BE2C (cell line): ENCODE measurements at regions not wholly inside any gene's neighbourhood (a gene's known extent, or its start where the extent isn't known, plus 50 kb on each side); places are given as distances from the start of the nearest gene placed in this dataset.

Source experiments
- DNase-seq: peaks from one replicate; pipeline ENCODE4 v3.0.0-alpha.2; 2020
- H3K27me3 ChIP-seq: fragments of 250-450 bp; sonication (Bioruptor Pico); 2 replicates; pipeline ENCODE4 v1.5.1; 2020; ENCODE audit warnings: mild to moderate bottlenecking
- H3K36me3 ChIP-seq: fragments of 250-450 bp; sonication (Bioruptor Pico); 2 replicates; pipeline ENCODE4 v1.5.1; 2020; ENCODE audit warnings: mild to moderate bottlenecking
- H3K4me1 ChIP-seq: fragments of 250-450 bp; sonication (Bioruptor Pico); 2 replicates; pipeline ENCODE4 v1.5.1; 2020
- H3K4me3 ChIP-seq: 2 replicates; pipeline ENCODE4 v1.5.1; 2011; ENCODE audit warnings: low read depth, low read length
- H3K9me3 ChIP-seq: fragments of 250-450 bp; sonication (Bioruptor Pico); 2 replicates; pipeline ENCODE4 v1.5.1; 2020
- CTCF ChIP-seq: IDR thresholded peaks from 2 replicates; pipeline ENCODE4 v1.5.1; 2012; ENCODE audit warnings: mild to moderate bottlenecking, low read depth, low read length

GRCh38 chr11:31968461-31969358 lies 122.2 kb upstream of the RCN1 start:
- no peak for TF ChIP-seq CTCF
- H3K27me3 ChIP-seq, result 0 out of 2 replicates have a peak, but pooled peaks cover 3% of the 10 kb centered on the region
- no peaks in the 10 kb centered on the region for H3K9me3 ChIP-seq
- H3K4me1 ChIP-seq, result 0 out of 2 replicates have a peak, but pooled peaks cover 2% of the 10 kb centered on the region
- no peak overlapping the region for H3K4me3 ChIP-seq
- H3K36me3 ChIP-seq, result no peaks in the 10 kb centered on the region
- DNase-seq, result peak; percentile 65

GRCh38 chr11:31967404-31968130 lies 123.3 kb upstream of the RCN1 start:
- Histone ChIP-seq H3K4me1 (0 out of 2 replicates have a peak, but pooled peaks cover 2% of the 10 kb centered on the region), H3K36me3 (no peaks in the 10 kb centered on the region), H3K27me3 (0 out of 2 replicates have a peak, but pooled peaks cover 3% of the 10 kb centered on the region), H3K4me3 (no peak overlapping the region), H3K9me3 (no peaks in the 10 kb centered on the region)
- TF ChIP-seq CTCF, result no peak
- no peak for DNase-seq

GRCh38 chr11:31966846-31967245 lies 124.0 kb upstream of the RCN1 start:
- no peak for TF ChIP-seq CTCF
- Histone ChIP-seq H3K9me3 (no peaks in the 10 kb centered on the region), H3K36me3 (no peaks in the 10 kb centered on the region), H3K4me1 (0 out of 2 replicates have a peak, but pooled peaks cover 2% of the 10 kb centered on the region), H3K27me3 (0 out of 2 replicates have a peak, but pooled peaks cover 3% of the 10 kb centered on the region), H3K4me3 (no peak overlapping the region)
- DNase-seq, result no peak

GRCh38 chr11:31964181-31964580 lies 126.7 kb upstream of the RCN1 start:
- Histone ChIP-seq H3K4me1 (no peaks in the 10 kb centered on the region), H3K36me3 (no peaks in the 10 kb centered on the region), H3K9me3 (no peaks in the 10 kb centered on the region), H3K27me3 (0 out of 2 replicates have a peak, but pooled peaks cover 3% of the 10 kb centered on the region), H3K4me3 (no peak overlapping the region)
- no peak for DNase-seq
- no peak for TF ChIP-seq CTCF

- TF ChIP-seq CTCF, result no peak
- no peaks in the 10 kb centered on the region for H3K36me3 ChIP-seq
- H3K4me3 ChIP-seq, result no peak overlapping the region
- H3K4me1 ChIP-seq, result no peaks in the 10 kb centered on the region
- DNase-seq, result no peak
- no peaks in the 10 kb centered on the region for H3K9me3 ChIP-seq
- H3K27me3 ChIP-seq, result no peaks in the 10 kb centered on the region
These were observed 130.7 kb upstream of the RCN1 start for GRCh38 chr11:31960126-31960525.
